ENCODE measurements at regions not wholly inside any gene's neighbourhood (a gene's known extent, or its start where the extent isn't known, plus 50 kb on each side); places are given as distances from the start of the nearest gene placed in this dataset.

GRCh38 chr3:187960820-187961219 is 193.1 kb upstream of the LPP start:
- TF ChIP-seq ZNF274 (IDR thresholded peaks at IDR 0.05; ENCODE audit: low read depth, low read length) (no peak), SUZ12 (IDR thresholded peaks at IDR 0.05; ENCODE audit: extremely low read depth, insufficient read depth, insufficient read length) (no peak)
